Type B pancreatic cell (in vitro differentiated cells): ENCODE measurements at regions not wholly inside any gene's neighbourhood (a gene's known extent, or its start where the extent isn't known, plus 50 kb on each side); places are given as distances from the start of the nearest gene placed in this dataset.

Experiments used
- DNase-seq: peaks from one replicate; pipeline ENCODE4 v3.0.0; 2021; ENCODE audit warnings: mixed read lengths; ENCODE audit not compliant: unreplicated experiment; ENCODE audit errors: extremely low spot score
- H3K27ac Mint-ChIP-seq: 2 replicates; pipeline ENCODE4 v1.8.0; 2021; ENCODE audit warnings: mild to moderate bottlenecking, mixed read lengths
- H3K27me3 Mint-ChIP-seq: 2 replicates; pipeline ENCODE4 v1.8.0; 2021; ENCODE audit warnings: mixed read lengths
- H3K36me3 Mint-ChIP-seq: 2 replicates; pipeline ENCODE4 v1.8.0; 2021; ENCODE audit warnings: mixed read lengths
- H3K4me1 Mint-ChIP-seq: one replicate; pipeline ENCODE4 v1.8.0; 2021; ENCODE audit warnings: mixed read lengths; ENCODE audit not compliant: unreplicated experiment
- H3K4me3 Mint-ChIP-seq: 2 replicates; pipeline ENCODE4 v1.8.0; 2021; ENCODE audit warnings: mild to moderate bottlenecking, mixed read lengths
- H3K9me3 Mint-ChIP-seq: 2 replicates; pipeline ENCODE4 v1.8.0; 2021; ENCODE audit warnings: mixed read lengths
- CTCF ChIP-seq: fragments of 200-600 bp; sonication (generic); conservative IDR thresholded peaks from 2 replicates; pipeline ENCODE4 v1.5.0; 2021; ENCODE audit warnings: antibody characterized with exemption, mild to moderate bottlenecking

GRCh38 chr13:47298506-47298905, 401.7 kb upstream of the HTR2A start:
- no peaks in the 10 kb centered on the region for H3K9me3 Mint-ChIP-seq
- TF ChIP-seq CTCF, result no peak
- no peak for DNase-seq
- no peak overlapping the region for H3K27ac Mint-ChIP-seq
- H3K4me1 Mint-ChIP-seq, result no peaks in the 10 kb centered on the region
- no peaks in the 10 kb centered on the region for H3K36me3 Mint-ChIP-seq
- H3K4me3 Mint-ChIP-seq, result no peak overlapping the region
- H3K27me3 Mint-ChIP-seq, result no peaks in the 10 kb centered on the region

GRCh38 chr13:47294691-47295090, 397.8 kb upstream of the HTR2A start:
- H3K4me3 Mint-ChIP-seq, result no peak overlapping the region
- H3K36me3 Mint-ChIP-seq, result no peaks in the 10 kb centered on the region
- peaks cover 5% of the 10 kb centered on the region for H3K27me3 Mint-ChIP-seq
- DNase-seq, result no peak
- no peak for TF ChIP-seq CTCF
- no peak overlapping the region for H3K27ac Mint-ChIP-seq
- peaks cover 4% of the 10 kb centered on the region for H3K4me1 Mint-ChIP-seq
- no peaks in the 10 kb centered on the region for H3K9me3 Mint-ChIP-seq

GRCh38 chr13:47291107-47291656, 394.3 kb upstream of the HTR2A start:
- H3K27ac Mint-ChIP-seq, result no peak overlapping the region
- no peak for DNase-seq
- H3K4me3 Mint-ChIP-seq, result no peak overlapping the region

GRCh38 chr13:47289567-47289966, 392.7 kb upstream of the HTR2A start:
- DNase-seq, result no peak

More at GRCh38 chr13:47291107-47291656, 394.3 kb upstream of the HTR2A start:
- Mint-ChIP-seq H3K4me1 (peaks cover 18% of the 10 kb centered on the region), H3K9me3 (peaks cover 6% of the 10 kb centered on the region), H3K36me3 (no peaks in the 10 kb centered on the region), H3K27me3 (peaks cover 5% of the 10 kb centered on the region)
- no peak for TF ChIP-seq CTCF

GRCh38 chr13:47288546-47288945, 391.7 kb upstream of the HTR2A start:
- peaks cover 5% of the 10 kb centered on the region for H3K27me3 Mint-ChIP-seq
- DNase-seq, result no peak
- H3K27ac Mint-ChIP-seq, result no peak overlapping the region
- H3K4me3 Mint-ChIP-seq, result no peak overlapping the region
- no peak for TF ChIP-seq CTCF
- H3K4me1 Mint-ChIP-seq, result peaks cover 18% of the 10 kb centered on the region
- H3K36me3 Mint-ChIP-seq, result no peaks in the 10 kb centered on the region
- peaks cover 6% of the 10 kb centered on the region for H3K9me3 Mint-ChIP-seq

More at GRCh38 chr13:47289567-47289966, 392.7 kb upstream of the HTR2A start:
- peak overlapping the region; percentile 40 for H3K27ac Mint-ChIP-seq
- no peak overlapping the region for H3K4me3 Mint-ChIP-seq
- H3K9me3 Mint-ChIP-seq, result peaks cover 6% of the 10 kb centered on the region
- no peak for TF ChIP-seq CTCF
- no peaks in the 10 kb centered on the region for H3K36me3 Mint-ChIP-seq
- peaks cover 18% of the 10 kb centered on the region for H3K4me1 Mint-ChIP-seq
- H3K27me3 Mint-ChIP-seq, result peaks cover 5% of the 10 kb centered on the region

GRCh38 chr13:47287291-47287751, 390.5 kb upstream of the HTR2A start:
- no peak for DNase-seq
- Mint-ChIP-seq H3K36me3 (no peaks in the 10 kb centered on the region), H3K9me3 (peaks cover 6% of the 10 kb centered on the region), H3K4me3 (no peak overlapping the region), H3K4me1 (peaks cover 18% of the 10 kb centered on the region), H3K27ac (no peak overlapping the region), H3K27me3 (no peaks in the 10 kb centered on the region)
- TF ChIP-seq CTCF, result no peak
